EL (cell line): ENCODE measurements at regions not wholly inside any gene's neighbourhood (a gene's known extent, or its start where the extent isn't known, plus 50 kb on each side); places are given as distances from the start of the nearest gene placed in this dataset.
"Not testable (repeated sequence)": the region's sequence is repeated elsewhere in the genome, so short reads cannot be mapped to it uniquely, and the experiment has no call there.

Source experiments
- DNase-seq: peaks from one replicate; pipeline ENCODE4 v3.0.0-alpha.2; 2016

- DNase-seq: peak; percentile 8
Observed at GRCh38 chr2:40584432-40584831, 132.5 kb upstream of the SLC8A1 start.

DNA sequence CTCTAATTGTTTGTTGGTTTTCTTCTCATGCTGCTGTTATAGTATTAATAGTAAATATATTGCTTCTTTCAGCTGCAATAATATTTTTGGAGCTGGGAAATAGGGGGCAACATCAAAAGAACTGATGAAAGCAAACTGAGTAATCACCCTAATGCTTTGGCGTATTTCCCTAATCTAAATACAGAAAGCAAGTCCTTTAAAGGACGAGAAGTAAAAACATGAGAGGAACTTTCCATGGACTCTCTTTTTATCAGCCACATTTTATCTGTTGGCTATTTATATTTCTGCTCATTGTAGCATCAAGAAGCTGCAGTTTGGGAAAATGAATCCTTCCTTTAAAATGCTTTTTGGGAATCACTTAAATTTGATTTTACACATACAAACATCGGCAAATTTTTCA is 139.9 kb upstream of the SLC8A1 start:
- no peak for DNase-seq

- DNase-seq: no peak
Observed at GRCh38 chr2:40592218-40592617, 140.3 kb upstream of the SLC8A1 start.

- DNase-seq: peak; percentile 18
Observed at GRCh38 chr2:40606862-40607261, 155.0 kb upstream of the SLC8A1 start.

DNA sequence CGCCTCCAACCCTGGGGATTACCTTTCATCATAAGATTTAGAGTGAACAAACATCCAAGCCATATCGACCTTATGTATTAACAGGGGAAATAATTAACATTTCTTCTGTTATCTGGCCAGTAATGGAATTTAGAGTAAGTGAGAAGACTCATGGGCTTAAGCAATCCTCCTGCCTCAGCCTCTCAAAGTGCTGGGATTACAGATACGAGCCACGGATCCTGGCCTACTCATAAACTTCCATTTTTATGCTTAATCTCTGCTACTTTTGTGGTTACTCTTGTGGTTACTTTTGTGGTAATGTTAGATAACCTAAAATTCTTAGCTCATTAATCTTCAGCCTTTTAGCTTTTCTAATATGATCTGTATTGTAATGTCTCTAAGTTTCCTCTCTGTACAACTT is 159.3 kb upstream of the SLC8A1 start:
- peak; percentile 5 for DNase-seq

GRCh38 chr2:40625849-40626248 is 174.0 kb upstream of the SLC8A1 start:
- peak; percentile 76 for DNase-seq

- DNase-seq: no peak
Observed at GRCh38 chr2:40628556-40628955, 176.7 kb upstream of the SLC8A1 start.

GRCh38 chr2:40629768-40630434 is 178.0 kb upstream of the SLC8A1 start:
- DNase-seq: no peak

GRCh38 chr2:40639320-40639719 is 187.4 kb upstream of the SLC8A1 start:
- DNase-seq: no peak

GRCh38 chr2:40642237-40642636 is 190.3 kb upstream of the SLC8A1 start:
- no peak for DNase-seq

GRCh38 chr2:40642726-40643125 is 190.8 kb upstream of the SLC8A1 start:
- DNase-seq: no peak

DNA sequence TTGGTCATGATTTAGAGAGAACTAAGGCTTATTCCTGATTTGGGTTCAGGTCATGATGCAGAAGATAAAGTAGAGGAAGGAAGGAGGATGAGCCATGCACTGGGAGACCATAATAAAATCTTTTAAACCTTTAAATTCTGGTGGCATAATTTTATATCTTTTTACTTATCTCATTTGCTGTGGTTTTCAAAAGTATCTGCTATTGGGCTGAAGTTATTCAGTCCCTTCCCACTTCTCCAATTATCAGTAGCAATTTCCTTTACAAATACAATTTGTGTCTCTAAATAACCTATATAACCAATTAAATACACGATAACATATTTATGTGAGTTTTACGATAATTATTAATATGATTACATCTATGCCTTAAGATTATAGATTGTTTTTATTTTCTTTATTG is 194.8 kb upstream of the SLC8A1 start:
- DNase-seq: no peak

DNA sequence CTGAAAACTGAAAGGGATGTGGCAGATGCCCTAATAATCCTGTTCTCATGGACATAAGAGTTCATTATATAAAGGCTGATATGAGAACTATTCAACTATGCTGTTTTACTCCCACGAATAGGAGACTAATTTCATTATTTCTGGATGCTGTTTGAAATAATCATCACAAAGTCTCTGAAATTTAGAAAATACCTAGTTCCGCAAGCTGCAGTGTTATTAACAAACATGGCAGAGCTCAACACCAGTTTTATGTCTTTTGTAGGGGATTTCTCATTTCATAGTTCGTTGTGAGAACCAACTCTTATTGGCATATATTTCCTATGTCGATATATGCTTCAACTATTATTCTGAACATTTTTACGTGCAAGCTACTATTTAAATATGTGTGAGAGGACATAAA is 200.3 kb upstream of the SLC8A1 start:
- no peak for DNase-seq

- peak; percentile 51 for DNase-seq
Observed at GRCh38 chr2:40653829-40654228, 201.9 kb upstream of the SLC8A1 start.

DNA sequence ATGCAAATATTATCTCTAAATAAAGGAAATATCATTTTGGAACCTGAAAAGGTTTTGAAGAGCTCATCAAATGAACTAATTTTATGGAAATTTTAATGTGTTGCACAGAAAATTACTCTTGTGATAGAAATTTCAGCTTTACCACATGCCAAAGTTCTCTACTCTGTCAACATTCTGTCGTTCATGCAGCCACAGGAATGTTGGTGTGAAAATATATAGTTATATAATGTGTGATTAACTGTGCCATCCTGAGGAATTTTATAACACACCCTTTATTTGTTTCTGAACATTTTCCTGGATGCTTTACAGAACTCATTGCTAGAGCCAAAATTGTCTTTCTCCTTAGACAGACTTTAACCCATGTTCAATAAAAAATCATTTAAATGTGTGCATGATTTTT is 202.5 kb upstream of the SLC8A1 start:
- DNase-seq: no peak

DNA sequence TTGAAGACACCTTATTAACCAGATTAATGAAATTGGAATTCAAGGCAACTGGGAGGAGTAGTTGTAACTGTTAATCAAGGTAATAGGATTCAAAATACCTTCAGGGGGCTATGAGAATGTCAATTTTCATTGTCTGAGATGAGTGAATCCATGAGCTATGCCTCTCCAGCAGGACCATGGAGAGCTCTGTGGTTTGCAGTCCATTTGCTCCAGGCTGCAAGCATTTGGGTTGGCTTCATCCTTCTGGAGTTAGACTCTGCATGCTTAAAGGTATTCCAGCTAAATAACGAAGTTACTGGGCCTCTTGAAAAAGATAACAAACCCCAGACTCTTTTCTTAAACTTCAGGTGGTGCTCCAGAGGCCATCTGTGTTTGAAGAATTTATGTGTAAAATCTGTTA is 207.1 kb upstream of the SLC8A1 start:
- DNase-seq: peak; percentile 9

DNA sequence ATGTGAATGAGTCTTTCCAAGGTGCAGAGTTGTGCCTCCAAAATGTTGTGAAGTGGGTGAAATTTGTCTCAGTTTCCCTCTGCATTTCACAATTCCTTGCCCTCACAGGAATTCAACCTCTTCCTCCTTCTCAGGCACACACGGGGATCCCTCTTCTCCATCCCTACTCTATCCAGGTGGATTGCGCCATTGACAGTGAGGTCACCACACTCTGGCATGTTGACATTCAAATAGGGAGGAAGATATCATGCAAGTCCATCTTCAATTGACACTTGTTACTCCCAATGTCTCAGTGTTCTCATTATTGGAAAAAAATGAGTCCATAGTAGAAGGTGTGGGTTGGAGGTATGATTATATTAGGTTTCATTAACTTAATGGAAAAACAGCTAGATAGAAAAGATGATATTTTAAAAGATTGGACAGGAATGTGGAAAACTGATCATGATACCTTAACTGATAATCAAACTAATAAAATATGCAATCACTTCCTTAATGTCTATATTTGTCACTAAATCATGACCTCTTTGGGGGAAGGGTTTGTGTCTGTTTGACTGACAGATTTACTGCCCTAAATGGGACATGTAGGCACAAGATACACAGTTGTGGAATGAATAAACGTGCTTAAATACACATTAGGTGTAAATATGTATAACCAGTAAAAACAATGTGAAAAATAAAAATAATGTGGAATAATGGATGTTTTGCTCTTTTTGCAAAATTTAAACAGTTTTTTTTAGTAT is 213.8 kb upstream of the SLC8A1 start:
- no peak for DNase-seq

- peak; percentile 1 for DNase-seq
Observed at GRCh38 chr2:40666398-40666797, 214.5 kb upstream of the SLC8A1 start.

DNA sequence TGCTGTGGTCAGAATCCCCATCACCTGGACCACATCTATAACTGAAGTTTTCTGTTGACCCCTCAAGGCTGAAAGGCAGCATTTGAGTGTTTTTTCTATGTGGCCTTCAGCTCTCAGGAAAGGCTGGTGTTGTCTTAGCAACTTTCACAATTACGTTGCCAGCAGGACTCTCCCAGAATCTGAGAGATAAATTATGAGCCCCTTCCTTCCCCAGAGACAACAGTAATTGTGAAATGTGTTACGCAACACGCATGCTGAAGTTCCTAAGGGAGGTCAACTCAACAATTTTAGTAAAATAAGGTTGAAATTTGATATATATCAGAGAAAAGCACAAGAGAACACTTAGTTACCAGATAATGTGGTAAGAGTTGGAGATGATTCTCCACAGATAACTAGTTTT is 216.5 kb upstream of the SLC8A1 start:
- peak; percentile 40 for DNase-seq

- DNase-seq: not testable (repeated sequence)
Observed at GRCh38 chr2:40676134-40676790, 224.4 kb upstream of the SLC8A1 start.

GRCh38 chr2:40680547-40680946 is 228.7 kb upstream of the SLC8A1 start:
- DNase-seq: no peak

GRCh38 chr2:40690036-40690435 is 238.1 kb upstream of the SLC8A1 start:
- DNase-seq: no peak

DNA sequence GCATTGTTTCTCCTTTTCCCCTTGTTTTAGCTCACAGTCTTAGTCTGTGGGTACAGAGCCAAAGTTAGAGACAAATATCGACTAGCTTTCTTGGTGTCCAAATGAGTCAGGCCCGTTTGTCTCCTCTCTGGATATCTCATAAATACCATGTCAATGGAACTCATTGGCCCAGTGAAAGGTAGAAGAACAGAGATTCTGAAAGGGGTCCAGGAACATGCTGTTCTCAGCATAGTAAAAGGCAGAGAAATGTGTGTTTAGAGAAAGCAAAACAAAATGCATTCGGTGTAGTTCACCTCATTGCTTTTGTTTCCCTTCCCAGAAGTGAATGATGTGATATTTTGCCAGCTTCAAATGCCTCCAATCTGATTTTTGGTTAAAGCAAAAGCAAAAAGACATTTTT is 238.6 kb upstream of the SLC8A1 start:
- no peak for DNase-seq
